Iris pigment epithelial cell (primary cell): ENCODE measurements at regions not wholly inside any gene's neighbourhood (a gene's known extent, or its start where the extent isn't known, plus 50 kb on each side); places are given as distances from the start of the nearest gene placed in this dataset.
"Not testable (repeated sequence)": the region's sequence is repeated elsewhere in the genome, so short reads cannot be mapped to it uniquely, and the experiment has no call there.

ENCODE experiments used
- DNase-seq: peaks from one replicate; pipeline ENCODE4 v3.0.0-alpha.2; 2011; ENCODE audit warnings: low read depth

DNA sequence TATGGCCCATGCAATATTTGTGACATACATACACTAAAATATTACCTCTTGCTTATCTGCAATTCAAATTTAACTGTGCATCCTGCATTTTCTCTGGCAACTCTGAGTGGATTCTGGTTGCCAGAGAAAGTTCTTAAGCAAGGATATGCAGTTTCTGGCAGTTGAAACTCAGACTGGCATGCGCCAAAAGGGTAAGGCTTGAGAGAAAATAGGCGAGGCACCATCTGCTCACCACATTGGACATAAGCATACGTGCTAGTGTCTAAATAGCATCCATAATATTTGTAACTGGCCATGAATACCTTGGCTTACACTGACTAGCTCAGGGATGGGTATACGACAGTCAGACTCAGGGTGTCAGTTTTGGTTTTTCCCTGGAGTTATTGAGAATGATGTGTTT, 465.1 kb downstream of the DOK5 start:
- no peak for DNase-seq

DNA sequence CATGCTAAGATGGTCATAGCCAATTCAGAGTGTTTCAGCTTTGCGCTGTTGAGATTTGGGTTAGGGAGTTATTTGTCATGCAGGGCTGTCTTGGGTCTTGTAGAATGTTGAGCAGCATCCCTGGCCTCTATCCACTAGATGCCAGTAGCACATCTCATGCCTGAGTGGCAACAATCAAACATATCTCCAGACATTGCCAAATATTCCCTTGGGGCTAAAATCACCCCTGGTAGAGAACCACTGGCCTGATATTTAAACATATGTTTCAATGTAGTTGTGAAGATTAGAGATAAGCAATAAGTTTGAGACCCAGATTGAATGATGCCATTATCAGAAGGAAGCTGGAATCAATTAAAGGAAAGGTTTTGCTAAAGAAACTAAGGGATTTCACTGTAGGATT, 463.3 kb downstream of the DOK5 start:
- no peak for DNase-seq

DNA sequence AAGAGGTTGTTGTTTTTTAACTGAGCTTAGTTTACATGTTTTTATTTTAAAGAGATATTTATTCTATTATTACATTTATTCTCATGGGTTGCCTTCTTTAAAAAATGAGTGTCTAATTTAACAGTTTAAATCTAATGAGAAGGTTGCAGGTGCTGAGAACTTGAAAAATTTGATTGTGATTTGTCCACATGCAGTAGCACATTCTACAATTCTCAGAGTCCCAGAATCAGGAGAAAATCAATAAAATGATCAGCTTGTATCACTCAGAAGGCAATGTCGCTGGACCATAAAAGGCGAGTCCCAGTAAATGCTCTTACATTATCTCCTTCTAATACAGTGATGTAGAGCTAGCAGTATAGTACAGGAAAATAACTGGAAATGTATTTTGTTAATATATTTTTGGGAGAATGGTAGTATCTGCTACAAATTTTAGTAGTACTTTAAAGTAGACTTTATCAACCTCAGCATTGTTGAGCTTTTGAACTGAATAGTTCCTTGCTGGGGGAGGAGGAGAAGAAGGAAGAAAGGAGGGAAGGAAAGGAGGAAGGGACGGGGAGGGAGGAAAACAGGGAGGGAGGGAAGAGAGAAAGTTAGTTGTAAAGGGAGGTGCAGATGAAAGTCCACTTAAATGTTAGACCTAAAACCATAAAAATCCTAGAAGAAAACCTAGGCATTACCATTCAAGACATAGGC, 458.0 kb downstream of the DOK5 start:
- no peak for DNase-seq

DNA sequence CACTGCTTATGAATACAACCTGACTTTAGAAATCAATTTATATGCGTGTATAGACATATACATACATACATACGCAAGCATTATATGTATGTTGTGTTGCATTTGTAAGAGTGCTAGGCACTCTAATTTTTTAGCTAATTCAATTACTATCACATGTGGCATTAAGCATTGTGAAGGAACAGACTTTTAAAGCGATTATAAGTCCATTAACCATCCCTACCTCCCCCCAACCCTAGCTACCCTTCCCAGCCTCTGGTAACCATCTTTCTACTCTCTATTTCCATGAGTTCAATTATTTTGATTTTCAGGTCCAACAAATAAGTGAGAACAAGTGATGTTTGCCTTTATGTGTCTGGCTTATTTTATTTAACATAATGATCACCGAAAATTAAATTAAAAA, 453.8 kb downstream of the DOK5 start:
- DNase-seq = no peak

DNA sequence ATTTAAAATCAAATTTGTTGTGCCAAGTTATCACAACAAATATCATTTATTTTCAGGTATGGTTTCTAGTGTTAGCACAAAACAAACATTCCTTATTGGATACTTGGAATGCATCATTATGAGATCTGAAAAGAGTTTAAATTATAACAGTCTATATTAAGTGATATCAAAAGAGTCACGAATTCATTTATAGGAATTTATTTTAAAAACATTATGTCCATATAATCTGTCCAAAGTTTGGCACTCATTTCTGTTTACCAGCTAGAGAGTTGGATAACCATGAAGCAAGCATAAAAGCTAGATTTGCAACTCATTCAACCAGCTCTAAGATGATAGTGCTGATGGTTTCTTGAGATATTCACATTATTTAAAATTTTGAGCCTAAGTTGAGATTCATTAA, 453.2 kb downstream of the DOK5 start:
- no peak for DNase-seq

DNA sequence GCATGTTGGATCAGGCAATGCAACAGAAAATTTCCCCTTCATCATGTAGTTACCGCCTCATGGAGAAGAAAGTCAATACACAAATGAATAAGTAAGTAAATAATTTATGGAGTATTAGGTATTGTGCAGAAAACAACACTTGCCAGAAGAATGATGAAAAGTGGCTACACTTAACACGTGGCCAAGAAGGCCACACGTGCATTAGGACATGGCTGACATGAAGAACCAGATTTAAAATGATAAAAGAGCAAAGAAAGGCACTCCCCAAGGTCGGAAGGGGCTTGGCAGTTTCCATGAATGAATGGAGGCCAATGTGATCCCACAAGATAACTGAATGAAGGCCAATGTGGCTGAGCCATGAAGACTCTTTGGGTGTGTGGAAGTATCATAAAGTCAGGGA, 447.2 kb downstream of the DOK5 start:
- no peak for DNase-seq

DNA sequence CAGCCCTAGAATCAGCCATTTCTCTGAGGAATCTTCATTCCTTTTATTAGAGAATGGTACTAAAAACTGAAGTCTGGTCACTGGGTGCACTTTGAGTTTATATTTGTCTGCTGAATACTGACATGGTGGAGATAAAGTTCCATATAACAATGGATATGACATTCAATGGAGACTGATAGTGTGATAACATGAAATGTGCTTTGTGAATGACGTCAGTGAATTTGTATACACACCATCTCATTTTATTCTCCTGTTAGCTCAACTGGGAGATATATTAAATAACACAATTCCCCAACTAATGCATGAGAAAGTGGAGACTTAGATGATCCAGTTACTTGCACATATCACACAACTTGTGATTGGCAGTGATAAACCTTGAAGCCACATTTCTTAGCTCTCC, 446.7 kb downstream of the DOK5 start:
- DNase-seq = no peak

DNA sequence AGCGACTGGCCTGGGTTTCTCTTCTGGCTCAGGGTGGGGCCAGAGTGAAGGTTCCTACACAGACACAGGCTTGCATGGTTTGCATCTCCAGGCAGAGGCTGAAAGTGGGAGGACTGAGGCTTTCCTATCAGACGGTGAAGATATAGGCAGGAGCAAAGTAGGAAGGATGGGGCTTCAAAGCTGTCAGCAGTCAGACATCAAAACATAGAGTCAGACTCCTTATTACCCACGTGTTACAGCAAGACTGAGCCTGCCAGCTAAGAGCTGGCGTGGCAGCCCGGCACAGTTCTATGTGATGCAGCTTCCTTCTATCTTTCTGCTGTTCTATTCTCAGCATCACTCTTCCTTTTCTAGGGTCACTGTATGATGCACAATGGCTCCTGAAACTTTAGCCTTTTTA, 445.1 kb downstream of the DOK5 start:
- DNase-seq = no peak

DNA sequence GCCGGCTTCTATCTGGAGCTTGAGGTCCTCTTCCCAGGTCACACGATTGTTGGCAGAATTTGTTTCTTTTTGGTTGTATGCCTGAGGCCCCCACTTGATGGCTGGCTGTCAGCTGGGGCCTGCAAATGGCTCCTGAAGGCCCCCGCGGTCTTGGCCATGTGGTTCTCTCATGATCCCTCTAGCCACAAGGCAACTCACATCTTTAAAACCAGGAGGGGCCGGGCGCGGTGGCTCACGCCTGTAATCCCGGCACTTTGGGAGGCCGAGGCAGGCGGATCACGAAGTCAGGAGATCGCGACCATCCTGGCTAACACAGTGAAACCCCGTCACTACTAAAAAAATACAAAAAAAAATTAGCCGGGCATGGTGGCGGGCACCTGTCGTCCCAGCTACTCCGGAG, 443.6 kb downstream of the DOK5 start:
- not testable (repeated sequence) for DNase-seq

DNA sequence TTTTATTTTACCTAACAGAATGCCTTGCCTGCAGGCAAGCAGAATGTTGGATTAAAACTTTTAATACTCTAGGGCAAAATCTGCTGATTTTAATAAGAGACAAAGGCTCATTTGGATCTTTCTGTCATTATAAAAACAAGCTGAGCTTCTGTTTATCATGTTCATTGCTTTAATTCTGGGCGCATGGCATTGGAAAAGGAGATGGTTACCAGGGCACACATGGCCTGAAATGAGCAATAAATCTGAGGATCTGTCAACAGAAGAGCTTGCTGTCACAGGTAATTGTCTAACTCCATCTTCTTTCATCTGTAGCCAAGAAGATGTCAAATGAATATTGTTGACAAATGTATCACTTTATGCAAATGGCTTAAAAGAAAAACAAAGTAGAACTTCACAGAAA, 439.6 kb downstream of the DOK5 start:
- no peak for DNase-seq

DNA sequence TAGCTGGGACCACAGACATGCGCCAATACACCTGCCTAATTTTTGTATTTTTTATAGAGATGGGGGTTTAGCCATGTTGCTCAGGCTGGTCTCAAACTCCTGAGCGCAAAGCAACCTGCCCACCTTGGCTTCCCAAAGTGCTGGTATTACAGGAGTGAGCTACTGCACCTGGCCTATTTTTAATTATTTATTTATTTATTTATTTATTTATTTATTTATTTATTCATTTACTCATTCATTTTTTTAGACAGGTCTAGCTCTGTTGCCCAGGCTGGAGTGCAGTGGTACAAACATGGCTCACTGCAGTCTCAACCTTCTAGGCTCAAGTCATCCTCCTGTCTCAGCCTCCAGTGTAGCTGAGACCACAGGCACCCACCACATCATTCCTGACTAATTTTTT, 434.3 kb downstream of the DOK5 start:
- no peak for DNase-seq

DNA sequence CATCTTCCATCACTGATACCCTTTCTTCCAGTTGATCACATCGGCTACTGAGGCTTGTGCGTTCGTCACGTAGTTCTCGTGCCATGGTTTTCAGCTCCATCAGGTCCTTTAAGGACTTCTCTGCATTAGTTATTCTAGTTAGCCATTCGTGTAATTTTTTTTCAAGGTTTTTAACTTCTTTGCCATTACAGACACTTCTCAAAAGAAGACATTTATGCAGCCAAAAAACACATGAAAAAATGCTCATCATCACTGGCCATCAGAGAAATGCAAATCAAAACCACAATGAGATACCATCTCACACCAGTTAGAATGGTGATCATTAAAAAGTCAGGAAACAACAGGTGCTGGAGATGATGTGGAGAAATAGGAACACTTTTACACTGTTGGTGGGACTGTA, 430.7 kb downstream of the DOK5 start:
- DNase-seq = not testable (repeated sequence)

DNA sequence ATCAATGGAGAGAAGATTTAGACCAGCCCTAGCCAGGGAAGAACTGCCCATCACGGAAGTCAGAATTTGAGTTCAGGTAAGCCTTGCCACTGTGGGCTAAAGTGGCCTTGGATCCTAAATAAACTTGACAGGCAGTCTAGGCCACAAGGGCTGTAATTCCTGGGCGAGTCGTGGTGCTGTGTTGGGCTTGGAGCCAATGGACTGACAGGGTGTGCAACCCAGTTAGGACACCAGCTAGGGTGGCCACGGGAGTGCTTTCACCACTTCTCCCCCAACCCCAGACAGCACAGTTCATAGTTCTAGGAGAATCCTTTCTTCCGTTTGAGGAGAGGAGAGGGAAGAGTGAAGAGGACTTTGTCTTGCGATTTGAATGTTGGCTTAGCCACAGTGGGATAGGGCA, 422.4 kb downstream of the DOK5 start:
- no peak for DNase-seq

DNA sequence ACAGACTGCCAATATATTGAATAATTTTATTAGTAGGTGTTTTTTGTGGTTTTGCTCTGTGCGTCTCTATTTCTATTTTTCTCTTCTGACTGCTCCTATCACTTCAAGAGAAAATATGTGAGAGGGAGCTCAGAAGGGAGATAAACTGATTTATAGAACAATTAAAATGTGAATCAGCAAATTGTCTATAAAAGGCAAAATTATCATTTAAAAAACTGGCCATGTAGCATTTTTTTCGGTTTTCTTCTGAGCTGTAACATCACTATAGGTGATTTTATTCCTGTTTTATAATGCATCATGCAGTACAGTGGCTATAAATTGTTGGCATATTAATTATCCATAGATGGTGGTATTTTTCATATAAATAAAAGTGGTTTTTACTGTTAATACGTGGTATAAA, 416.5 kb downstream of the DOK5 start:
- DNase-seq = no peak

DNA sequence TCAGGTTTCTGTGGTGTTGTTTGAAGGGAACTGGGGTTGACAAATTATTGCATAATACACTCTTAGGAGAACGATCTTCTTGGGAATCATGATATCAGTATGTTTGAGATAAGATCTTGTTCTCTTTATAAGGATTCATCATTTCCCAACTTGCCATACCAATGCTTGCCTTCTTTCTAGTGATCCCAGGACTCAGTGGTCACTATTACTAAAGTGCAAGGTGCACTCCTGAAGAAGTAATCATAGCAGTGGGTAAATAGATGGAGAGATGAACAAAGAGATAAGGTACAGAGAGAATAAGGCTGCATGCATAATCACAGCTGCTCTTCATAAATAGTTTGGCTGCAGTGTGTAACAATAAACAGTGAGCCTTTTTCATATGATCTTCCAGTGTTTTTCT, 404.0 kb downstream of the DOK5 start:
- DNase-seq = no peak

DNA sequence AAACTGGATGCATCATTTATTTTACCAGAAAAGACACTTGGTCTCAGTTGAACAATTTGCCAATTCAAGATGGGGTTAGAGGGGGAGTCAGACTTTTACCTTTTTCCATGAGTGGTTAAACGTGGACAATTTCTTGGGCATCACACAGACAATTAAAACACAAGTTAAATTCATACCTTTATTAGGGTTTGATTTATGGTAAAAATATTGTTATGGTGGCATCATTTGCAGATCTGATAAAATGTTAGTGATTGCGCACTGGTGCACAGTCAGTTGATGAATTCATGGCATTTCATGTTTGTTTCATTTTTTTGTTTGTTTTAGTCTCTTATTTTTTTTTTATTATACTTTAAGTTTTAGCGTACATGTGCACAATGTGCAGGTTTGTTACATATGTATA, 399.9 kb downstream of the DOK5 start:
- no peak for DNase-seq

DNA sequence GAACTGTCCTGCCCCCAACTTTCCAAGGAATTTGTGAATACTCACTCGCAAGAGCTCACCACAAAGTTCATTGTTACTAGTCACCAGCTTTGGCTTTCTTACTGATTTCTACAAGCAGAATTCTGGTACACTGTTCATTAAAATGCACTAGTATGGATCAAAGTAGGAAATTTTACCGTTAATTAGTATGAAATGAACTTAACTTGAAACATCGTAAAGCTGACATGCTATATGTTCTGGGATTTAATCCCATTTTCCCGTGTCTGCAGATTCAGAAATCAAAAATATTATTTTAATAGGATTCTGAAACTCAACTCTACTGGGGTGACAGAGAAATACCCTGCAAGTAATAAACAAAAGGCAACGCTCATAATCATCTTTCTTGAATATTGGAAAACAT, 399.3 kb downstream of the DOK5 start:
- DNase-seq = no peak

DNA sequence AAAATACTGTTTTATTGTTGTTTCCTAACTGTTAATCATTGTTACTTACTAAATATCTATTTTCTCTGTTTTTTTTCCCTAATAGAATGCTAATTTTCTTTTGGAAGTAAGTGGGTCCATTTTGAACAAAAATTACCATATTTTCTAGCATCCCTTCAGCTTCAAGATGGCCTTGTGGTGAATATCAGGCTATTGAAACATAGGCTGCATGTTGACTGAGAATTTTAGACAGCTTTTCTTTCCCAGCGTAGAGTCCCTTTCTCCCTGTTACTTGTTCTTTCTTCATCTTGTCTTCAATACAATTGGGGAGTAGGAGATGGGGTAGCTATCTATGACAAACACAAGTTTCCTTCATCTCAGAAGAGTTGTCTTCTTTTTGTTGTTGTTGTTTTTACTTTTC, 397.0 kb downstream of the DOK5 start:
- no peak for DNase-seq

DNA sequence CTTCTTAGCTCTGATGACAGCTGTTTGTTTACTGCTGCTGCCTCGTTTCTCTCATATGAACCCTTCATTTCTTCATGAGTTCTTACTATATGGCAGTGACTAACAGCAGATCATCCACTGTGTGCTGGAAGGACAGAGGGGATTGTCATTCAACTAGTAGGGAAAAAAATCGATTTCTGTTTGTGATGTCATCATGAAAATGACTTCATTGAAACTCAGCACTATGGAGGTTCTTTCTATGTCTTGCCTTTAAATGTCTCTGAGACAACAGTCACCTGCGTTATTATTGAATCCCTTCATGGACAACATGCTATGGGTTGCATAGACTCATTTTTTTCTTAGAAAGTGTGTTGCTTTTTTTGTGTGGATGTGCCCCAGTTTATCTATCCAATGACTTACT, 394.4 kb downstream of the DOK5 start:
- no peak for DNase-seq

DNA sequence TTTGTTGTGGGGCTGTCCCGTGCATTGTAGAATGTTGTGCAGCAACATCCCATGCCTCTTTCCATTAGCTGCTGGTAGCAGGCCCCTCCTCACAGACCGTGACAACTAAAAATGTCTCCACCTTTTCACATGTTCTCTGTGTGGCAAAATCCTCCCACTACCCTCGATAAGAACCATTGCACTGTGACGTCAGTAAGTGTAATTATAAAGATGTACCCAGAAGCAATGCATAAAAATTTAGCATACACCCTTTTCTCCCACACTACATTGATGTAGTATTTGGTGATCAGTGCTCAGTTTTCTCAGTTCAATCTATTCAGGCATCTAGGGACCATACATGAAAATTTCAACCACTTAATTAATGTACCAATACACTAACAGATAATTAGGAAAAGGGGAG, 389.9 kb downstream of the DOK5 start:
- DNase-seq = no peak

DNA sequence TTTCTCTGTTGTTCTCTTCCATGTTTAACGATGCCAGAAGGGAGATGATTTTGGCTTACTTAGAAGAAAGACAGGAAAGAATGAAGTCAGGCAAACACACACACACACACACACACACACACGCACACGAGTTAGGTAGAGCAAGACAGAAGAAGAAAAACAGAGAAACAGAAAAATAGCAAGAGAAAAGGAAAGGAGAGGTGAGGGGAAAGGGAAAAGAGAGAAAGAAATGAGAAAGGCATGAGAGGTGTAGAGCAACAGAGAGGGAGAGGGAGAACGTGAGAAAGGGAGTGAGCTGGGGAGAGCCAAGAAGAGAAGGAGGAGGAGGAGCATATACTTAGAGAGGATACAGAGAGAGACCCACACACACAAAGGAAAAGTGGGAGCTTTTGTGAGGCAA, 385.3 kb downstream of the DOK5 start:
- no peak for DNase-seq

DNA sequence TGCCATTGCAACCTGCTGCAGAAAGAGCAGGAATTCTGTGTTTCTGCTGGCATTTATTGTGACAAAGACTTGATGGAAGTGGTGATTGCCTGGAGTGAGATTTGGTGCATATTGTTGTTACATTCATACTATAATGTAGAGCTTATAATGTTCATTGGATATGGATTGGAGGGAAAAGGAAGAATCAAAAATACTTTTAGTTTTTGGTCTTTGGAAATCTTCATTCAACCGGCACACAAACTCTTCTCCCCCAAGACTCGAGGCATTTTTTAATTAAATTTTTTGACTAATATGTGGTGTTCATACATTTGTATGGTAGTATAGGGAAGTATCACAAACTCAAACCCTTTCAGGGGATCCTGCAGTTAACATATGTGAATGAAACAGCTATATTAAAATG, 380.8 kb downstream of the DOK5 start:
- no peak for DNase-seq

DNA sequence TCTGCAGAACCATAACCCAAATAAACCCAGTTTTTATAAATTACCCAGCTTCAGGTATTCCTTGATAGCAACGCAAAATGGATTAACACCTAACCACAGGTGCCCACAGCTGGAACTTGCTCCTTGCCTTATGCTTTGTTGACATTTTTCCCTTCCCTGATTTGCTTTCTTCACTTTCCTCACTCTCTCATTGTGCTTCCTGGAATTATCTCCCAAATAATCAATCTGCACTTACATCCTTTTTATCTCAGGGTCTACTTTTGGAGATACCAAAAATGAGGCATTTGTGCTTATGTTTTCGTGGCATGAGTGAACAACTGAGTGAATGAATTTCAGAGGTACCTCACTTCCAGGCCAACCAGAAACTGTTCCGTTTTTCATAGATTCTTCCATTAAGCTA, 374.3 kb downstream of the DOK5 start:
- no peak for DNase-seq

DNA sequence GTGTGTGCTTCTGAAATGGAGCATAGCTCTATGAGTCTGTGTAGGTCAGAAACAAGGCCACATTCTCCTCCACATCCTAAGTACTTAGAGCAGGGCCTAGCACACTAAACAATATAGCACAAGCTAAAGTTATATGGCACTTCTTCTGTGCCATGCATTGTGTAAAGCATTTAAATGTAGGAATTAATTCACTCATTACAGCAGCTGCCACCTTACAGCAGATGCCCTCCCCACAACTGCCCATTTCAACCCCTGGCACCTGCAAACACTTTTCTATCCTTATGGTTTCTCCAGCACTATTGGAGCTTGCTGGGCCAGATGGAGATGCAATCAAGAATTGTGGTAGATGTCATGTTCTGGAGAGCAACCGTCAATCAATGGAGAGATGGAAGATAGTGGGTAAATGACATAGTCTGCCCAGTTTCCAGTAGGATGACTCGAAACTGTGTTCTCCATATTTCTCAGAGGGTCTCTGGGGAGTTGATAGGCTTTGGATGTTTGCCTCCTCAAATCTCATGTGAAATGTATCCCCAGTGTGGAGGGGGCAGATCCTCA, 373.7 kb downstream of the DOK5 start:
- DNase-seq = no peak

DNA sequence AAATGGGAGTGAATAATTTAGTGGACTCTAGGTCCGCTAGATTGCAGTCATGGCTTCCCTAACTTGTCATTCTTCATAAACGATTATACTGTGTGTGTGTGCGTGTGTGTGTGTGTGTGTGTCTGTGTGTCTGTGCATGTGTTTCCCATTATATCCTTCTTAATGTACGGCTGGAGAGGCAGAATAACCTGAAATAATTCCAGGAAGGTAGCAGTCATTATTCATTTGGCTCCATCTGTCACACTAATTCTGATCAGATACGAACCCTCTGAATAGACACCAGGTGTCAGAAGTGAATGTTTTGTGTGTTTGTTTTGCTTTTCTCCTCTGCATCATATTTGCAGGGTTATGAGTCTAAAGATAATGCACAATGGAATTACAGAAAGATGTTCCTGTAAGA, 372.9 kb downstream of the DOK5 start:
- no peak for DNase-seq
